K562 (cell line): ENCODE measurements at regions not wholly inside any gene's neighbourhood (a gene's known extent, or its start where the extent isn't known, plus 50 kb on each side); places are given as distances from the start of the nearest gene placed in this dataset.

Experiments used
- ATAC-seq: fragments of 200-7000 bp; cut with Tn5 transposase; 3 replicates; pipeline ENCODE4 v1.9.1; 2020; ENCODE audit warnings: moderate library complexity
- BruUV-seq: library from RNA; stranded (reverse); fragments of 400-500 nt; replicated peaks from 2 replicates; lab custom pipeline; 2021; lab: Mats Ljungman, UMichigan
- CTCF ChIA-PET: fragments of 300-600 bp; formaldehyde crosslinking; extraction: SDS; loops from one replicate; lab custom pipeline; 2021; ENCODE audit warnings: low intra/inter-chr PET ratio; lab: Yijun Ruan, JAX
- POLR2A ChIA-PET: fragments of 300-600, 350-650 bp; sonication (Branson Sonifier 250); formaldehyde crosslinking; extraction: SDS; loops from one replicate; lab custom pipeline; 2021; ENCODE audit warnings: antibody characterized with exemption, inconsistent platforms; lab: Yijun Ruan, JAX
- DNase-seq, 4 experiments: peaks; one replicate each; pipeline versions ENCODE4 v3.0.0 to v3.0.0-alpha.2; 2011 to 2018; ENCODE audit warnings: low spot score in 3 of 4, mixed read lengths in 3 of 4; ENCODE audit errors: extremely low read depth in 1 of 4
- FAIRE-seq: peaks from 2 replicates; lab custom pipeline; 2011; peaks lifted over from hg19 to GRCh38; lab: Jason Lieb, UNC
- H2AFZ ChIP-seq: 2 replicates; pipeline ENCODE4 v1.6.0; 2011; ENCODE audit warnings: low read depth, low read length, control low read depth, inconsistent platforms
- H3K27ac ChIP-seq: fragments of 200-600 bp; 3 replicates; pipeline ENCODE4 v1.8.0; 2011; ENCODE audit warnings: low read depth, mild to moderate bottlenecking, control low read depth, inconsistent platforms, low read length, moderate library complexity, mixed read lengths; ENCODE audit errors: extremely low read depth
- H3K27me3 ChIP-seq, 2 experiments: fragments of 300-600 bp in 1 of 2; 2 replicates in 1 of 2; 3 replicates in 1 of 2; pipeline versions ENCODE4 v1.6.0 to v1.8.0; 2011; ENCODE audit warnings: inconsistent platforms in 2 of 2, low read length in 2 of 2, mild to moderate bottlenecking in 1 of 2, mixed read lengths in 1 of 2, moderate library complexity in 1 of 2; ENCODE audit not compliant: control insufficient read depth in 2 of 2, insufficient read depth in 2 of 2
- H3K36me3 ChIP-seq: fragments of 300-600 bp; 3 replicates; pipeline ENCODE4 v1.8.0; 2011; ENCODE audit warnings: mild to moderate bottlenecking, low read length, inconsistent platforms; ENCODE audit not compliant: control insufficient read depth, insufficient read depth
- H3K4me1 ChIP-seq, 2 experiments: fragments of 200-600 bp in 1 of 2; replicated peaks in 1 of 2; 2 replicates in 1 of 2; 3 replicates in 1 of 2; pipeline versions ENCODE4 v1.5.1 to v1.8.0; 2011; ENCODE audit warnings: inconsistent platforms in 2 of 2, low read length in 2 of 2, mild to moderate bottlenecking in 1 of 2, mixed read lengths in 1 of 2, moderate library complexity in 1 of 2; ENCODE audit not compliant: control insufficient read depth in 2 of 2, insufficient read depth in 2 of 2
- H3K4me2 ChIP-seq: 2 replicates; pipeline ENCODE4 v1.6.1; 2011; ENCODE audit warnings: low read length, control low read depth, inconsistent platforms, mixed read lengths; ENCODE audit not compliant: insufficient read depth
- H3K4me3 ChIP-seq: fragments of 200-600 bp; sonication (generic), shearing (Covaris generic); 2 replicates; pipeline ENCODE4 v1.5.1; 2016; ENCODE audit warnings: control low read depth, inconsistent platforms
- H3K79me2 ChIP-seq: fragments of 200-600 bp; 3 replicates; pipeline ENCODE4 v1.8.0; 2011; ENCODE audit warnings: low read length, inconsistent platforms; ENCODE audit not compliant: control insufficient read depth, insufficient read depth
- H3K9ac ChIP-seq, 2 experiments: 2 replicates each; pipeline versions ENCODE4 v1.6.0 to v1.6.1; 2011; ENCODE audit warnings: low read depth in 2 of 2, low read length in 2 of 2, control low read depth in 1 of 2, inconsistent platforms in 1 of 2, mild to moderate bottlenecking in 1 of 2, mixed read lengths in 1 of 2; ENCODE audit not compliant: insufficient read depth in 1 of 2
- H3K9me1 ChIP-seq: one replicate; pipeline ENCODE4 v1.6.0; 2011; ENCODE audit warnings: inconsistent platforms, mild to moderate bottlenecking, low read length, moderate library complexity; ENCODE audit not compliant: control insufficient read depth, insufficient read depth
- H3K9me3 ChIP-seq: replicated peaks from 2 replicates; pipeline ENCODE4 v1.5.1; 2011; ENCODE audit warnings: low read depth, low read length, inconsistent platforms; ENCODE audit not compliant: control insufficient read depth, insufficient read depth
- H4K20me1 ChIP-seq: replicated peaks from 2 replicates; pipeline ENCODE4 v1.6.1; 2011; ENCODE audit warnings: low read length, inconsistent platforms, mixed read lengths; ENCODE audit not compliant: control insufficient read depth, insufficient read depth
- CBFA2T2 ChIP-seq: fragments of 450-650 bp; conservative IDR thresholded peaks from 2 replicates; pipeline ENCODE4 v1.6.1; 2017; ENCODE audit warnings: mild to moderate bottlenecking
- ILF3 ChIP-seq: fragments of 450-650 bp; IDR thresholded peaks from 2 replicates; pipeline ENCODE4 v1.6.1; 2018; ENCODE audit warnings: antibody characterized with exemption, mild to moderate bottlenecking, moderate library complexity, borderline replicate concordance
- MEF2D ChIP-seq: conservative IDR thresholded peaks from 2 replicates; pipeline ENCODE4 v1.6.1; 2016; ENCODE audit warnings: low read depth, missing genetic modification characterization, missing compliant biosample characterization
- NFIC ChIP-seq: fragments of 450-650 bp; IDR thresholded peaks from 2 replicates; pipeline ENCODE4 v1.6.1; 2017; ENCODE audit warnings: mild to moderate bottlenecking, inconsistent platforms
- RAD21 ChIP-seq, 2 experiments: fragments of 250-450 bp in 1 of 2; fragments of 450-650 bp in 1 of 2; sonication (Bioruptor Pico) in 1 of 2; formaldehyde crosslinking in 1 of 2; IDR thresholded peaks in 1 of 2; conservative IDR thresholded peaks in 1 of 2; 2 replicates each; pipeline versions ENCODE4 v1.4.0 to v1.8.0; 2020 to 2022; ENCODE audit warnings: mild to moderate bottlenecking in 2 of 2, moderate library complexity in 1 of 2
- ZNF175 ChIP-seq: fragments of 200-800 bp; sonication (Bioruptor generic); IDR thresholded peaks from 2 replicates; pipeline ENCODE4 v1.6.1; 2016; ENCODE audit warnings: low read depth, mild to moderate bottlenecking, missing genetic modification characterization, missing compliant biosample characterization
- WGBS: fragments of 100-300 bp; shearing (Covaris generic); methylation state at CpG from one replicate; pipeline ENCODE4 v1.1.6; 2016; ENCODE audit warnings: low coverage, mixed read lengths; ENCODE audit not compliant: insufficient coverage; ENCODE audit errors: missing lambda C conversion rate; 5-methylcytosine and 5-hydroxymethylcytosine counted together
- in situ Hi-C: fragments of 300-500 bp; cut with MboI; formaldehyde crosslinking; loops from 4 replicates; pipeline ENCODE4 v1.15.0; 2018; ENCODE audit warnings: inconsistent platforms, mixed read lengths
- intact Hi-C: fragments of 100-400 bp; cut with micrococcal nuclease; formaldehyde crosslinking; loops from 2 replicates; pipeline ENCODE4 v1.14.2; 2022
- TF ChIP-seq, protein P1 (sequence below), 3 experiments: IDR thresholded peaks in 2 of 3; conservative IDR thresholded peaks in 1 of 3; 2 replicates each; pipeline ENCODE4 v1.5.1; 2011 to 2012; ENCODE audit warnings: low read length in 3 of 3, mild to moderate bottlenecking in 3 of 3, control low read depth in 2 of 3, improper control_type of control experiment in 1 of 3, inconsistent platforms in 1 of 3, low read depth in 1 of 3, mixed read lengths in 1 of 3, moderate library complexity in 1 of 3; ENCODE audit not compliant: insufficient read depth in 2 of 3
- TF ChIP-seq, protein P2 (sequence below): sonication (generic); formaldehyde crosslinking; IDR thresholded peaks from 2 replicates; pipeline ENCODE4 v1.8.1; 2023; ENCODE audit warnings: mild to moderate bottlenecking, missing genetic modification reagents, moderate library complexity

DNA sequence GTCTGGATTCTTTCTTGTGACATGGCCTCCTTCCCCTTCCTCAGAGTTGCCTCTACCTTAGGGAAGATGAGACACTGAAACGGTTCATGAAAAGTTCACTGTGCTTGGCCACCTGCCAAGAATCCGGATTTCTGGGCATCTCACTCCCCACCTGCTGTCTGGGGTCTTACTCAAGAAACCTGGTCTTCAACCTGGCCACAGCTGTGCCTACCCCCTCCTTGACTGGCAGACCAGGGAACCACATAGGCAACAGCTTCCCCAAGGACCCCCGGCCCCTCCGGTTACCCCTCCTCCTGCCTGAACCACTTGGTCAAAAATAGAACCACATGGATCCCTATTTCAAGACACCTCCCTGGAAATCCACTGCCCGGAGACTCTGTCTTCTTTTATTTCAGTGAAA, 58.7 kb upstream of the NANOS1 start:
- no peak for ATAC-seq
- no peaks in the 10 kb centered on the region for H4K20me1 ChIP-seq
- H2AFZ ChIP-seq: no peak overlapping the region
- H3K27me3 ChIP-seq: peaks cover 2 to 33% of the 10 kb centered on the region in 2 experiments; a peak in 3 of 5 replicates
- ChIA-PET CTCF (no interaction called here), POLR2A (no interaction called here)
- H3K4me3 ChIP-seq: no peak overlapping the region
- H3K4me1 ChIP-seq: no peaks in the 10 kb centered on the region; a peak in 1 of 5 replicates
- H3K79me2 ChIP-seq: no peaks in the 10 kb centered on the region
- no peak overlapping the region for H3K9ac ChIP-seq
- H3K9me3 ChIP-seq: no peaks in the 10 kb centered on the region
- no peaks in the 10 kb centered on the region for H3K9me1 ChIP-seq
- TF ChIP-seq NFIC (peak; percentile 88), MEF2D (no peak)
- FAIRE-seq: no peak
- WGBS: 5% methylated on average over 3 of the region's 5 CpGs
- H3K27ac ChIP-seq: no peak overlapping the region
- no TSS peak for BruUV-seq
- DNase-seq: no peak
- in situ Hi-C loops: no loop called here
- H3K36me3 ChIP-seq: no peaks in the 10 kb centered on the region
- intact Hi-C loops: no loop called here
- H3K4me2 ChIP-seq: no peak overlapping the region

DNA sequence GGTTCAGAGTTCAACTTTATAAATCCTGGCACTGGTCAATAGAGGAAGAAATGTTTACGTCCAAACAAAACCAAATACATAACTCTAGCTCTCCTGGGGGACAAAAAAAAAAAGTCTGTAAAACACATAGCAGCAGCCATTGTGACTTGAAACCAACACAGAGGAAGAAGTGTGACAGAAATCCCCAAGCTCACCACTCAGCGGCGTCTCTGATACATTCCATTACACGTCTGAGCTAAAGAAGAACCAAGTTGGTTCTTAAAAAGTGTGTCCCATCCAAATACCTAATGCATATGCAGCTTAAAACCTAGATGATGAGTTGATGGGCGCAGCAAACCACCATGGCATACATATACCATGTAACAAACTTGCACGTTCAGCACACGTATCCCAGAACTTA, 58.3 kb upstream of the NANOS1 start:
- no peaks in the 10 kb centered on the region for H3K9me1 ChIP-seq
- no peak overlapping the region for H3K4me3 ChIP-seq
- FAIRE-seq (no peak), ATAC-seq (0 out of 3 replicates have a peak, but pooled peaks have one; percentile 47), DNase-seq (no peak)
- CTCF ChIA-PET: no interaction called here
- H3K4me1 ChIP-seq: no peaks in the 10 kb centered on the region; a peak in 1 of 5 replicates
- H3K27ac ChIP-seq: no peak overlapping the region
- peaks cover 2 to 29% of the 10 kb centered on the region in 2 experiments; a peak in 3 of 5 replicates for H3K27me3 ChIP-seq
- POLR2A ChIA-PET: no interaction called here
- WGBS: 4% methylated on average over 6 of the region's 7 CpGs
- no peaks in the 10 kb centered on the region for H4K20me1 ChIP-seq
- in situ Hi-C loops: no loop called here
- intact Hi-C loops: no loop called here
- H3K36me3 ChIP-seq: no peaks in the 10 kb centered on the region
- no peaks in the 10 kb centered on the region for H3K9me3 ChIP-seq
- H3K79me2 ChIP-seq: no peaks in the 10 kb centered on the region
- no peak overlapping the region for H3K4me2 ChIP-seq
- no peak overlapping the region for H3K9ac ChIP-seq
- H2AFZ ChIP-seq: no peak overlapping the region
- BruUV-seq: no TSS peak
- TF ChIP-seq CBFA2T2 (no peak), RAD21 (CRISPR knock-in tag; conservative IDR thresholded peaks at IDR 0.05 in 1 of 2, IDR thresholded peaks at IDR 0.05 in 1 of 2) (peak in 1 of 2 experiments; percentile 28; a peak in 2 of 4 replicates), ZNF175 (CRISPR knock-in tag) (no peak), ILF3 (no peak)
- TF ChIP-seq, protein P1, sequence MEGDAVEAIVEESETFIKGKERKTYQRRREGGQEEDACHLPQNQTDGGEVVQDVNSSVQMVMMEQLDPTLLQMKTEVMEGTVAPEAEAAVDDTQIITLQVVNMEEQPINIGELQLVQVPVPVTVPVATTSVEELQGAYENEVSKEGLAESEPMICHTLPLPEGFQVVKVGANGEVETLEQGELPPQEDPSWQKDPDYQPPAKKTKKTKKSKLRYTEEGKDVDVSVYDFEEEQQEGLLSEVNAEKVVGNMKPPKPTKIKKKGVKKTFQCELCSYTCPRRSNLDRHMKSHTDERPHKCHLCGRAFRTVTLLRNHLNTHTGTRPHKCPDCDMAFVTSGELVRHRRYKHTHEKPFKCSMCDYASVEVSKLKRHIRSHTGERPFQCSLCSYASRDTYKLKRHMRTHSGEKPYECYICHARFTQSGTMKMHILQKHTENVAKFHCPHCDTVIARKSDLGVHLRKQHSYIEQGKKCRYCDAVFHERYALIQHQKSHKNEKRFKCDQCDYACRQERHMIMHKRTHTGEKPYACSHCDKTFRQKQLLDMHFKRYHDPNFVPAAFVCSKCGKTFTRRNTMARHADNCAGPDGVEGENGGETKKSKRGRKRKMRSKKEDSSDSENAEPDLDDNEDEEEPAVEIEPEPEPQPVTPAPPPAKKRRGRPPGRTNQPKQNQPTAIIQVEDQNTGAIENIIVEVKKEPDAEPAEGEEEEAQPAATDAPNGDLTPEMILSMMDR (IDR thresholded peaks at IDR 0.05 in 2 of 3, conservative IDR thresholded peaks at IDR 0.05 in 1 of 3; ENCODE audit: insufficient read depth in 2 of 3, low read depth in 1 of 3, low read length in 3 of 3): peak in 2 of 3 experiments; percentile 17 to 34; a peak in 2 of 6 replicates
- TF ChIP-seq, protein P2, sequence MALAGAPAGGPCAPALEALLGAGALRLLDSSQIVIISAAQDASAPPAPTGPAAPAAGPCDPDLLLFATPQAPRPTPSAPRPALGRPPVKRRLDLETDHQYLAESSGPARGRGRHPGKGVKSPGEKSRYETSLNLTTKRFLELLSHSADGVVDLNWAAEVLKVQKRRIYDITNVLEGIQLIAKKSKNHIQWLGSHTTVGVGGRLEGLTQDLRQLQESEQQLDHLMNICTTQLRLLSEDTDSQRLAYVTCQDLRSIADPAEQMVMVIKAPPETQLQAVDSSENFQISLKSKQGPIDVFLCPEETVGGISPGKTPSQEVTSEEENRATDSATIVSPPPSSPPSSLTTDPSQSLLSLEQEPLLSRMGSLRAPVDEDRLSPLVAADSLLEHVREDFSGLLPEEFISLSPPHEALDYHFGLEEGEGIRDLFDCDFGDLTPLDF (CRISPR knock-in tag): no peak
- TF ChIP-seq, all 486 proteins: peak for 2
